GM23338 (cell line): ENCODE measurements at regions not wholly inside any gene's neighbourhood (a gene's known extent, or its start where the extent isn't known, plus 50 kb on each side); places are given as distances from the start of the nearest gene placed in this dataset.

Experiments
- ATAC-seq: fragments of 200-7000 bp; cut with Tn5 transposase; 3 replicates; pipeline ENCODE4 v1.9.1; 2020
- DNase-seq: peaks from one replicate; pipeline ENCODE4 v3.0.0-alpha.2; 2015; ENCODE audit warnings: low spot score
- H2AFZ ChIP-seq: fragments of 200-600 bp; sonication (generic); 2 replicates; pipeline ENCODE4 v1.8.0; 2016; ENCODE audit warnings: antibody characterized with exemption, mild to moderate bottlenecking, moderate library complexity
- H3F3A ChIP-seq: fragments of 200-600 bp; sonication (generic); replicated peaks from 2 replicates; pipeline ENCODE4 v1.8.0; 2017; ENCODE audit warnings: antibody characterized with exemption, mixed run types, low read depth
- H3K27ac ChIP-seq: fragments of 200-600 bp; sonication (generic); 2 replicates; pipeline ENCODE4 v1.6.1; 2016; ENCODE audit warnings: low read depth
- H3K27me3 ChIP-seq: fragments of 200-600 bp; sonication (generic); 2 replicates; pipeline ENCODE4 v1.8.0; 2016; ENCODE audit warnings: mild to moderate bottlenecking, mixed run types, moderate library complexity; ENCODE audit not compliant: insufficient read depth
- H3K36me3 ChIP-seq: fragments of 200-600 bp; sonication (generic); 2 replicates; pipeline ENCODE4 v1.8.0; 2016; ENCODE audit warnings: mild to moderate bottlenecking; ENCODE audit not compliant: insufficient read depth
- H3K4me1 ChIP-seq: fragments of 200-600 bp; sonication (generic); 2 replicates; pipeline ENCODE4 v1.8.0; 2016; ENCODE audit warnings: mild to moderate bottlenecking, moderate library complexity; ENCODE audit not compliant: insufficient read depth
- H3K4me2 ChIP-seq: fragments of 200-600 bp; sonication (generic); 2 replicates; pipeline ENCODE4 v1.7.1; 2017; ENCODE audit warnings: mixed run types
- H3K4me3 ChIP-seq: fragments of 200-600 bp; sonication (generic); 2 replicates; pipeline ENCODE4 v1.6.1; 2016; ENCODE audit warnings: mixed run types
- H3K79me2 ChIP-seq: fragments of 200-600 bp; sonication (generic); replicated peaks from 2 replicates; pipeline ENCODE4 v1.8.0; 2017; ENCODE audit warnings: mild to moderate bottlenecking; ENCODE audit not compliant: insufficient read depth
- H3K9me2 ChIP-seq: fragments of 200-600 bp; sonication (generic); 2 replicates; pipeline ENCODE4 v1.8.0; 2017; ENCODE audit not compliant: insufficient read depth
- H4K20me1 ChIP-seq: fragments of 200-600 bp; sonication (generic); replicated peaks from 2 replicates; pipeline ENCODE4 v1.8.0; 2017; ENCODE audit warnings: mild to moderate bottlenecking; ENCODE audit not compliant: insufficient read depth
- H3K27ac Mint-ChIP-seq: 2 replicates; pipeline ENCODE4 v1.8.0; 2020; ENCODE audit warnings: inconsistent platforms, mild to moderate bottlenecking, moderate library complexity, mixed read lengths
- H3K27me3 Mint-ChIP-seq: 3 replicates; pipeline ENCODE4 v1.8.0; 2022; ENCODE audit warnings: low read depth, mild to moderate bottlenecking, moderate library complexity, mixed read lengths, inconsistent platforms; ENCODE audit not compliant: insufficient read depth, poor library complexity
- H3K36me3 Mint-ChIP-seq: 3 replicates; pipeline ENCODE4 v1.8.0; 2021; ENCODE audit warnings: low read depth, mild to moderate bottlenecking, inconsistent platforms, moderate library complexity, mixed read lengths
- H3K4me1 Mint-ChIP-seq: 3 replicates; pipeline ENCODE4 v1.8.0; 2020; ENCODE audit warnings: mild to moderate bottlenecking, inconsistent platforms, mixed read lengths
- H3K4me3 Mint-ChIP-seq: 3 replicates; pipeline ENCODE4 v1.8.0; 2021; ENCODE audit warnings: moderate library complexity, mild to moderate bottlenecking, inconsistent platforms, mixed read lengths
- H3K9me3 Mint-ChIP-seq: 3 replicates; pipeline ENCODE4 v1.8.0; 2020; ENCODE audit warnings: moderate library complexity, mild to moderate bottlenecking, inconsistent platforms, mixed read lengths
- NANOG ChIP-seq: IDR thresholded peaks from 2 replicates; pipeline ENCODE4 v1.6.1; 2016; ENCODE audit warnings: antibody characterized with exemption, borderline replicate concordance
- STAT1 ChIP-seq: IDR thresholded peaks from one replicate; pipeline ENCODE4 v1.6.1; 2016; ENCODE audit warnings: antibody characterized with exemption; ENCODE audit not compliant: unreplicated experiment
- ZNF331 ChIP-seq: fragments of 250-450 bp; sonication (Bioruptor Pico); IDR thresholded peaks from 2 replicates; pipeline ENCODE4 v1.5.0; 2020; ENCODE audit warnings: low read depth, mild to moderate bottlenecking, moderate library complexity
- ZNF462 ChIP-seq: fragments of 250-450 bp; sonication (Bioruptor Pico); IDR thresholded peaks from 2 replicates; pipeline ENCODE4 v1.5.0; 2020; ENCODE audit warnings: mild to moderate bottlenecking, moderate library complexity
- TF ChIP-seq, protein P1 (sequence below): IDR thresholded peaks from one replicate; pipeline ENCODE4 v1.6.1; 2018; ENCODE audit warnings: antibody characterized with exemption; ENCODE audit not compliant: unreplicated experiment

GRCh38 chr2:16394986-16395550 lies 270.6 kb downstream of the CYRIA start (continued):
- no peak for TF ChIP-seq ZNF462 (CRISPR knock-in tag)

DNA sequence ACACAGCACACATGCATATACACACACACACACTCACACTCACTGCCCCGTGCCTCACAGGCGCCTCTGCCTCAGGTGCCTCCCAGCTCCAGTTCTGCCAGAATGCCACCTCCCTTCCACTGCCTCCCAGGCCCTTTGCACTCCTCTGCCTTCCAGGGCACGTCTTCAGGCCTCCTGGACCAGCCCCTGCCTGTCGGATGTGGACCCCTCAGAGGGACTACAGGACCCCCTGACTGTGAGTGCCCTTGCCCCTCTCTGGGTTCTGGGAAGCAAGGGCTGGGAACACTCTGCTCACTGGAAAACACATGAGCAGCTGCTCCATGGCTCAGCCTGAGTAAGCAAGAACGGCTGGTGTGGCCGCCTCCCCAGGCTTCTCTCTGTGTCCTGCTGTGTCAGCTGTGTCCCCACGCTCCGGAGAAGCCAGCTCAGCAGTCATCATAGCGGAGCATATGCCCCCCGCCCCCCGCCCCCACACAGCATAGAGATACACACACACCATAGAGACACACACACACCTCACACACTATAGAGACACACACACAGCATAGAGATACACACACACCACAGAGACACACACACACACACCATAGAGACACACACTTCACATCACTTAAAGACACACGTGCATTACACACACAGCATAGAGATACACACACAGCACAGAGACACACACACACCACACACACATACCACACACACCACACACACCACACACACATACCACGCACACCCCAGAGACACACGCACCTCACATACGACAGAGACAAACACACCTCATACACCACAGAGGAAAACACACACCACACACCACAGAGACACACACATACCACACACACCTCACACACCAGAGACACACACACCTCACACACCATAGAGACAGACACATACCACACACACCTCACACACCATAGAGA lies 271.3 kb downstream of the CYRIA start:
- H3K36me3 ChIP-seq, result no peaks in the 10 kb centered on the region
- no peaks in the 10 kb centered on the region for H3K79me2 ChIP-seq
- no peaks in the 10 kb centered on the region for H3K27me3 ChIP-seq
- Mint-ChIP-seq H3K4me3 (no peak overlapping the region), H3K36me3 (no peaks in the 10 kb centered on the region), H3K27me3 (no peaks in the 10 kb centered on the region), H3K27ac (no peak overlapping the region), H3K9me3 (no peaks in the 10 kb centered on the region; the same call in 2 of the 3 replicates), H3K4me1 (no peaks in the 10 kb centered on the region)
- ATAC-seq (peak; percentile 35; the same call in 1 of the 3 replicates), DNase-seq (no peak)
- TF ChIP-seq ZNF331 (CRISPR knock-in tag) (no peak), STAT1 (no peak), NANOG (no peak)
- TF ChIP-seq, protein P1, sequence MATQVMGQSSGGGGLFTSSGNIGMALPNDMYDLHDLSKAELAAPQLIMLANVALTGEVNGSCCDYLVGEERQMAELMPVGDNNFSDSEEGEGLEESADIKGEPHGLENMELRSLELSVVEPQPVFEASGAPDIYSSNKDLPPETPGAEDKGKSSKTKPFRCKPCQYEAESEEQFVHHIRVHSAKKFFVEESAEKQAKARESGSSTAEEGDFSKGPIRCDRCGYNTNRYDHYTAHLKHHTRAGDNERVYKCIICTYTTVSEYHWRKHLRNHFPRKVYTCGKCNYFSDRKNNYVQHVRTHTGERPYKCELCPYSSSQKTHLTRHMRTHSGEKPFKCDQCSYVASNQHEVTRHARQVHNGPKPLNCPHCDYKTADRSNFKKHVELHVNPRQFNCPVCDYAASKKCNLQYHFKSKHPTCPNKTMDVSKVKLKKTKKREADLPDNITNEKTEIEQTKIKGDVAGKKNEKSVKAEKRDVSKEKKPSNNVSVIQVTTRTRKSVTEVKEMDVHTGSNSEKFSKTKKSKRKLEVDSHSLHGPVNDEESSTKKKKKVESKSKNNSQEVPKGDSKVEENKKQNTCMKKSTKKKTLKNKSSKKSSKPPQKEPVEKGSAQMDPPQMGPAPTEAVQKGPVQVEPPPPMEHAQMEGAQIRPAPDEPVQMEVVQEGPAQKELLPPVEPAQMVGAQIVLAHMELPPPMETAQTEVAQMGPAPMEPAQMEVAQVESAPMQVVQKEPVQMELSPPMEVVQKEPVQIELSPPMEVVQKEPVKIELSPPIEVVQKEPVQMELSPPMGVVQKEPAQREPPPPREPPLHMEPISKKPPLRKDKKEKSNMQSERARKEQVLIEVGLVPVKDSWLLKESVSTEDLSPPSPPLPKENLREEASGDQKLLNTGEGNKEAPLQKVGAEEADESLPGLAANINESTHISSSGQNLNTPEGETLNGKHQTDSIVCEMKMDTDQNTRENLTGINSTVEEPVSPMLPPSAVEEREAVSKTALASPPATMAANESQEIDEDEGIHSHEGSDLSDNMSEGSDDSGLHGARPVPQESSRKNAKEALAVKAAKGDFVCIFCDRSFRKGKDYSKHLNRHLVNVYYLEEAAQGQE, result no peak
- H3K4me2 ChIP-seq, result no peak overlapping the region
- H3K9me2 ChIP-seq, result no peaks in the 10 kb centered on the region; the same call in 1 of the 2 replicates
- no peaks in the 10 kb centered on the region for H4K20me1 ChIP-seq
- no peaks in the 10 kb centered on the region for H3F3A ChIP-seq
- no peak overlapping the region for H2AFZ ChIP-seq
- H3K4me1 ChIP-seq, result no peaks in the 10 kb centered on the region
- no peak overlapping the region for H3K4me3 ChIP-seq
- H3K27ac ChIP-seq, result no peak overlapping the region
